Peyer's patch (tissue), 4 donors: ENCODE measurements at regions not wholly inside any gene's neighbourhood (a gene's known extent, or its start where the extent isn't known, plus 50 kb on each side); places are given as distances from the start of the nearest gene placed in this dataset.

Source experiments
- CTCF ChIP-seq, 6 experiments: fragments of 450-650 bp in 4 of 6; fragments of 200-600 bp in 2 of 6; sonication (generic) in 1 of 6; IDR thresholded peaks; one replicate each; pipeline ENCODE4 v1.5.1; 2017 to 2019; ENCODE audit warnings: antibody characterized with exemption in 6 of 6, mild to moderate bottlenecking in 3 of 6, moderate library complexity in 1 of 6
- POLR2A ChIP-seq, 2 donors: fragments of 450-650 bp; IDR thresholded peaks; one replicate each; pipeline ENCODE4 v1.5.1; 2017; ENCODE audit warnings: antibody characterized with exemption in 2 of 2, mild to moderate bottlenecking in 2 of 2, moderate library complexity in 2 of 2

- TF ChIP-seq CTCF (IDR thresholded peaks at IDR 0.05) (no peak), POLR2A (IDR thresholded peaks at IDR 0.05) (no peak)
Measured at GRCh38 chr4:10175626-10176025, 59.0 kb upstream of the WDR1 start.
